ENCODE measurements at regions not wholly inside any gene's neighbourhood (a gene's known extent, or its start where the extent isn't known, plus 50 kb on each side); places are given as distances from the start of the nearest gene placed in this dataset.

GRCh38 chr9:75229605-75230332, 141.5 kb downstream of the OSTF1 start (continued):
- TF ChIP-seq RORA (CRISPR knock-in tag; IDR thresholded peaks at IDR 0.05) = no peak
- peak; percentile 90 for TF ChIP-seq ZFY (CRISPR knock-in tag; IDR thresholded peaks at IDR 0.05)
- TF ChIP-seq ZNF644 (CRISPR knock-in tag; IDR thresholded peaks at IDR 0.05; ENCODE audit: low read depth) = peak; percentile 16; the same call in 1 of the 2 replicates
- TF ChIP-seq RXRB (CRISPR knock-in tag; IDR thresholded peaks at IDR 0.05; ENCODE audit: borderline replicate concordance) = 0 out of 2 replicates have a peak, but pooled peaks have one; percentile 27
- no peak for TF ChIP-seq RARG (CRISPR knock-in tag; IDR thresholded peaks at IDR 0.05; ENCODE audit: low read depth)
- TF ChIP-seq MED13 (CRISPR knock-in tag; IDR thresholded peaks at IDR 0.05) = no peak
- no peak for TF ChIP-seq HNRNPH1 (optimal IDR thresholded peaks at IDR 0.05; ENCODE audit: low read depth, low read length)
- peak; percentile 41; the same call in 1 of the 2 replicates for TF ChIP-seq ZNF556 (CRISPR knock-in tag; IDR thresholded peaks at IDR 0.05; ENCODE audit: borderline replicate concordance)
- TF ChIP-seq CBFB (CRISPR knock-in tag; IDR thresholded peaks at IDR 0.05) = no peak
- peak; percentile 24; the same call in 1 of the 2 replicates for TF ChIP-seq HMG20A (CRISPR knock-in tag; IDR thresholded peaks at IDR 0.05; ENCODE audit: borderline replicate concordance)
- peak; percentile 87 for TF ChIP-seq MAFG (CRISPR knock-in tag; IDR thresholded peaks at IDR 0.05)
- TF ChIP-seq ZNF292 (CRISPR knock-in tag; IDR thresholded peaks at IDR 0.05; ENCODE audit: borderline replicate concordance, low read depth) = peak; percentile 35; the same call in 1 of the 2 replicates
- TF ChIP-seq ZNF709 (CRISPR knock-in tag; IDR thresholded peaks at IDR 0.05) = no peak
- TF ChIP-seq MAFF (IDR thresholded peaks at IDR 0.05; ENCODE audit: low read depth, low read length) = peak; percentile 78
- peak; percentile 35 for TF ChIP-seq SALL1 (CRISPR knock-in tag; IDR thresholded peaks at IDR 0.05)
- TF ChIP-seq JUND (CRISPR knock-in tag; IDR thresholded peaks at IDR 0.05) = peak; percentile 74
- TF ChIP-seq FOSL2 (CRISPR knock-in tag; IDR thresholded peaks at IDR 0.05) = peak; percentile 95
- TF ChIP-seq TAF1 (CRISPR knock-in tag; IDR thresholded peaks at IDR 0.05) = no peak
